NCI-H2029 (cell line): ENCODE measurements at regions not wholly inside any gene's neighbourhood (a gene's known extent, or its start where the extent isn't known, plus 50 kb on each side); places are given as distances from the start of the nearest gene placed in this dataset.

Experiments used
- DNase-seq: peaks from one replicate; lab custom pipeline; 2025; lab: John Stamatoyannopoulos, UW

GRCh38 chr12:82040987-82041743 is 282.0 kb upstream of the PPFIA2 start:
- no peak for DNase-seq

GRCh38 chr12:82034769-82035168 is 275.6 kb upstream of the PPFIA2 start:
- no peak for DNase-seq

GRCh38 chr12:82029936-82030335 is 270.8 kb upstream of the PPFIA2 start:
- DNase-seq: no peak

- DNase-seq: no peak
These were observed 269.6 kb upstream of the PPFIA2 start for GRCh38 chr12:82028772-82029171.

GRCh38 chr12:82027612-82028011 is 268.5 kb upstream of the PPFIA2 start:
- no peak for DNase-seq

GRCh38 chr12:82025462-82025861 is 266.3 kb upstream of the PPFIA2 start:
- no peak for DNase-seq

- no peak for DNase-seq
These were observed 260.4 kb upstream of the PPFIA2 start for GRCh38 chr12:82019533-82019932.

- no peak for DNase-seq
These were observed 256.6 kb upstream of the PPFIA2 start for GRCh38 chr12:82015623-82016347.

GRCh38 chr12:82012176-82012575 is 253.0 kb upstream of the PPFIA2 start:
- no peak for DNase-seq

- no peak for DNase-seq
These were observed 250.4 kb upstream of the PPFIA2 start for GRCh38 chr12:82009524-82009923.

GRCh38 chr12:82008251-82008650 is 249.1 kb upstream of the PPFIA2 start:
- DNase-seq: no peak

- no peak for DNase-seq
These were observed 239.7 kb upstream of the PPFIA2 start for GRCh38 chr12:81998761-81999378.

GRCh38 chr12:81992461-81992860 is 233.3 kb upstream of the PPFIA2 start:
- DNase-seq: no peak

GRCh38 chr12:81991868-81992267 is 232.7 kb upstream of the PPFIA2 start:
- DNase-seq: no peak

GRCh38 chr12:81988362-81988761 is 229.2 kb upstream of the PPFIA2 start:
- no peak for DNase-seq

- DNase-seq: no peak
These were observed 228.2 kb upstream of the PPFIA2 start for GRCh38 chr12:81987371-81987770.

- no peak for DNase-seq
These were observed 217.5 kb upstream of the PPFIA2 start for GRCh38 chr12:81976661-81977060.

GRCh38 chr12:81974762-81975161 is 215.6 kb upstream of the PPFIA2 start:
- no peak for DNase-seq

- DNase-seq: no peak
These were observed 209.3 kb upstream of the PPFIA2 start for GRCh38 chr12:81968421-81968820.

GRCh38 chr12:81963636-81964035 is 204.5 kb upstream of the PPFIA2 start:
- no peak for DNase-seq

GRCh38 chr12:81963026-81963425 is 203.9 kb upstream of the PPFIA2 start:
- DNase-seq: no peak

GRCh38 chr12:81962126-81962856 is 203.1 kb upstream of the PPFIA2 start:
- no peak for DNase-seq
